ENCODE measurements at regions not wholly inside any gene's neighbourhood (a gene's known extent, or its start where the extent isn't known, plus 50 kb on each side); places are given as distances from the start of the nearest gene placed in this dataset.
"Not testable (repeated sequence)": the region's sequence is repeated elsewhere in the genome, so short reads cannot be mapped to it uniquely, and the experiment has no call there.

DNA sequence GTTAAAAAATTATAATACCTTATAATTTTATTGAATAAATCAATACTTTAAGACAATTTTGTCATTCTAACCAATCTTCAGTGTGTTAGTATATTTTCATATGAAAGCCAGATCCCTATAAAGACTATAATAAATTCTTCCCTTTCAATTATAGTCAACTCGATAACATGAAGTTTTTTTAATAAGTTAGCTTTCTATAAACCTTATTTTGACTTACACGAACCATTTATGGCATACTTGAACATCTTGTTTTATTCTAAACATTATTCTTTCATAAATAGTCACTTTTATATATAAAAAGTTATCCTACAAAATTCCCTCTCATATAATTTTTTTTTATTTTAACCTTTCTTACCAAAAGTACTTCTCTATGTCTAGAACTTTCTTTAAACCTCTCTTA lies 1002.3 kb downstream of the TMEM121 start:
- DNase-seq (no peak), ATAC-seq (no peak)
- no peaks in the 10 kb centered on the region for H3K36me3 ChIP-seq (replicated peaks in 1 of 2; ENCODE audit: insufficient read depth in 1 of 2, low read depth in 2 of 2)
- 32 to 48% methylated on average over 2 of the region's 2 CpGs for WGBS, 2 donors
- no peak for TF ChIP-seq POLR2A (IDR thresholded peaks at IDR 0.05)
- TF ChIP-seq, protein P1, sequence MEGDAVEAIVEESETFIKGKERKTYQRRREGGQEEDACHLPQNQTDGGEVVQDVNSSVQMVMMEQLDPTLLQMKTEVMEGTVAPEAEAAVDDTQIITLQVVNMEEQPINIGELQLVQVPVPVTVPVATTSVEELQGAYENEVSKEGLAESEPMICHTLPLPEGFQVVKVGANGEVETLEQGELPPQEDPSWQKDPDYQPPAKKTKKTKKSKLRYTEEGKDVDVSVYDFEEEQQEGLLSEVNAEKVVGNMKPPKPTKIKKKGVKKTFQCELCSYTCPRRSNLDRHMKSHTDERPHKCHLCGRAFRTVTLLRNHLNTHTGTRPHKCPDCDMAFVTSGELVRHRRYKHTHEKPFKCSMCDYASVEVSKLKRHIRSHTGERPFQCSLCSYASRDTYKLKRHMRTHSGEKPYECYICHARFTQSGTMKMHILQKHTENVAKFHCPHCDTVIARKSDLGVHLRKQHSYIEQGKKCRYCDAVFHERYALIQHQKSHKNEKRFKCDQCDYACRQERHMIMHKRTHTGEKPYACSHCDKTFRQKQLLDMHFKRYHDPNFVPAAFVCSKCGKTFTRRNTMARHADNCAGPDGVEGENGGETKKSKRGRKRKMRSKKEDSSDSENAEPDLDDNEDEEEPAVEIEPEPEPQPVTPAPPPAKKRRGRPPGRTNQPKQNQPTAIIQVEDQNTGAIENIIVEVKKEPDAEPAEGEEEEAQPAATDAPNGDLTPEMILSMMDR (IDR thresholded peaks at IDR 0.05), result no peak
- H3K9me3 ChIP-seq, result no peaks in the 10 kb centered on the region
- intact Hi-C loops (cut with DNase I), result no loop called here
- H3K4me3 ChIP-seq, result no peak overlapping the region
- no peak overlapping the region for H3K27ac ChIP-seq
- H3K4me1 ChIP-seq, result no peaks in the 10 kb centered on the region
- H3K27me3 ChIP-seq, result no peaks in the 10 kb centered on the region

DNA sequence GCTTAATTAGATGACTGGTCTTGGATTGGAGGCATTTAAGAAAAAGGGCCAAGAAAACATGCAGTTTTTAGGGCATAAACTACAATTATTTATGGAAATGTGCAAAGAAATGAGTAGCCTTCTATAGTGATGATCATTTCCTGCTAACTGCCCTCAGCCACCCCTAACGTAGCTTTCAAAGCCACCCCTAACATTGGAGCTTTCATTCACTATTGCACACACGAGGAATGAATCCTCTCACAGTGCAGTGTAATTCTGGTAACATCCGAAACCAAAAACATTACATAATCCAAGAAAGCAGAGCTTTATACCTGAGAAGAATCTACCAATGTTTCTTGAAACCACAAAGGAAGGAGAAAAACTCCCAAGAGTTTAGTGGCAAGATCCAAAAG lies 1003.6 kb downstream of the TMEM121 start:
- no peak overlapping the region for H3K27ac ChIP-seq
- no peak for TF ChIP-seq POLR2A (IDR thresholded peaks at IDR 0.05)
- TF ChIP-seq, protein P1 (IDR thresholded peaks at IDR 0.05), result no peak
- H3K4me3 ChIP-seq, result no peak overlapping the region
- no peak for DNase-seq
- no peak for ATAC-seq
- no peaks in the 10 kb centered on the region for H3K36me3 ChIP-seq (replicated peaks in 1 of 2; ENCODE audit: insufficient read depth in 1 of 2, low read depth in 2 of 2)
- H3K4me1 ChIP-seq, result no peaks in the 10 kb centered on the region
- WGBS, 2 donors, result 52 to 55% methylated on average over 3 of the region's 3 CpGs
- no peaks in the 10 kb centered on the region for H3K27me3 ChIP-seq
- intact Hi-C loops (cut with DNase I), result no loop called here
- no peaks in the 10 kb centered on the region for H3K9me3 ChIP-seq

DNA sequence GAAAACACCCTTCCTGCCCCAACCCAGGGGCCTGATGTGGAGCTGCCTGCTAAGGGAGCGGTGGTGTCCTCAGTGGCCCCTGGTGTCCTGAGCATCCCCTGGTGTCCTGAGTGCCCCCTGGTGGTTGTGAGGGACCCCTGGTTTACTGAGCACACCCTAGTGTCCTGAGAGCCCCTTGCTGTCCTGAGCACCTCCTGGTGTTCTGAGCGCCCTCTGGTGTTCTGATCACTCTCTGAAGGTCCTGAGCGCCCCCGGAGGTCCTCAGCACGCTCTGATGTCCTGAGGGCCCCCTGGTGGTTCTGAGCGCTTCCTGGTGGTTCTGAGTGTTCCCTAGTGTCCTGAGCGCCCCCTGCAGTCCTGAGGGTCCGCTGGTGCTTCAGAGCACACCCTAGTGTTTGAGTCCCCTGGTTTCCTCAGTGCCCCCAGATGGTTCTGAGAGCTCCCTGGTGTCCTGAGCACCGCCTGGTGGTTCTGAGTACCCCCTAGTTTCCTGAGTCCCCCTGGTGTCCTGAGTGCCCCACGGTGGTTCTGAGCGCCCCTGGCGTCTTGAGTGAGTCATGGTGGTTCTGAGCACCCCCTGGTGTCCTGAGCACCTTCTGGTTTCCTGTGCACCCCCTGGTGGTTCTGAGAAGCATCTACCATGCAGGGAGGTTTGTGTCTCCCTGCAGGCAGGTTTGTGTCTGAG lies 1004.2 kb downstream of the TMEM121 start:
- Histone ChIP-seq H3K4me3 (no peak overlapping the region), H3K36me3 (replicated peaks in 1 of 2; ENCODE audit: insufficient read depth in 1 of 2, low read depth in 2 of 2) (no peaks in the 10 kb centered on the region), H3K27ac (no peak overlapping the region), H3K27me3 (no peaks in the 10 kb centered on the region), H3K4me1 (no peaks in the 10 kb centered on the region), H3K9me3 (no peaks in the 10 kb centered on the region)
- no peak for TF ChIP-seq POLR2A (IDR thresholded peaks at IDR 0.05)
- TF ChIP-seq, protein P1 (IDR thresholded peaks at IDR 0.05), result no peak
- no peak for DNase-seq
- intact Hi-C loops (cut with DNase I), result no loop called here
- no peak for ATAC-seq
- WGBS, 2 donors, result 58 to 60% methylated on average over 3 to 12 of the region's 12 CpGs

DNA sequence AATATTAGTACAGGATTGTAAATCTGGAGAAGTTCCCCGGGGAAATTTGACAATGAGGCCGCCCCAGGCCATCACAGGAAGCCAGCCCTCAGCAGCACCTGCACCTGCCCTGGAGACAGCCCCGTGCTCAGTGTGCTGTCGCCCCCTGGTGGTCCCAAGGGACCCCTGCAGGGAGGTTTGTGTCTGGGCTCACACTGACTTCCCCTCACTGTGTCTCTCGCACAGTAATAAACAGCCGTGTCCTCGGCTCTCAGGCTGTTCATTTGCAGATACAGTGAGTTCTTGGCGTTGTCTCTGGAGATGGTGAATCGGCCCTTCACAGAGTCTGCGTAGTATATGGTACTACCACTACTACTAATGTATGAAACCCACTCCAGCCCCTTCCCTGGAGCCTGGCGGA lies 1011.2 kb downstream of the TMEM121 start:
- TF ChIP-seq, protein P1 (IDR thresholded peaks at IDR 0.05), result peak in 1 of 7 experiments; percentile 21
- H3K4me3 ChIP-seq; H3K36me3 ChIP-seq (replicated peaks in 1 of 2; ENCODE audit: insufficient read depth in 1 of 2, low read depth in 2 of 2); H3K4me1 ChIP-seq; ATAC-seq; intact Hi-C loops (cut with DNase I); H3K27me3 ChIP-seq; H3K27ac ChIP-seq; DNase-seq; H3K9me3 ChIP-seq: not testable (repeated sequence)
- 10 to 28% methylated on average over 3 to 10 of the region's 11 CpGs for WGBS, 2 donors

DNA sequence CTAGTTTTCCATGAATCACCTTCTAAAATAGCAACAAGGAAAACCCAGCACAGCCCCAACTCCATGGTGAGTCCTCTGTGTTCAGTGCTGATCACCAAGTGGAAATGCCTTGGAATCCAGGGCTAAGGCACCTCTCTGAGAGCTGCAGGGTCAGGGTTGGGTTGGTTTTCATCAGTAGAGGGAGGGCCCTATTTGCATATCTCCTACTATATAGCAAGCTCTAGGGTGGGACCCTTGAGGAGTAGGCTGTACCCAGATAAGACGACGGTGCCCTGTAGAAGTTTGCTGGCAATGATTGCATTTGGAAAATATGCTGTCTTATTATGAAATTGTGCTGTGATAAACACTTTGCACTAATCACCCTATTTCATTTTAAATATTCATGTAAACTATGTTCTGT lies 1011.8 kb downstream of the TMEM121 start:
- intact Hi-C loops (cut with DNase I), result no loop called here
- ATAC-seq, result no peak
- Histone ChIP-seq H3K4me3 (no peak overlapping the region), H3K9me3 (no peaks in the 10 kb centered on the region), H3K4me1 (no peaks in the 10 kb centered on the region), H3K27me3 (no peaks in the 10 kb centered on the region), H3K36me3 (replicated peaks in 1 of 2; ENCODE audit: insufficient read depth in 1 of 2, low read depth in 2 of 2) (no peaks in the 10 kb centered on the region), H3K27ac (no peak overlapping the region)
- TF ChIP-seq, protein P1 (IDR thresholded peaks at IDR 0.05), result no peak
- no peak for TF ChIP-seq POLR2A (IDR thresholded peaks at IDR 0.05)
- 54 to 100% methylated on average over 2 of the region's 2 CpGs for WGBS, 2 donors
- no peak for DNase-seq

Data from body of pancreas (tissue), 4 donors.